OCI-LY7 (cell line): ENCODE measurements at regions not wholly inside any gene's neighbourhood (a gene's known extent, or its start where the extent isn't known, plus 50 kb on each side); places are given as distances from the start of the nearest gene placed in this dataset.

ENCODE experiments used
- BruUV-seq: library from RNA; stranded (reverse); fragments of 400-500 nt; replicated peaks from 2 replicates; lab custom pipeline; 2021; lab: Mats Ljungman, UMichigan
- CTCF ChIA-PET: fragments of 300-600 bp; sonication (Branson Sonifier 250); formaldehyde crosslinking; loops from one replicate; lab custom pipeline; 2022; ENCODE audit warnings: antibody characterized with exemption; ENCODE audit not compliant: unreplicated experiment; lab: Charles Lee
- POLR2A ChIA-PET: fragments of 300-600 bp; sonication (Branson Sonifier 250); formaldehyde crosslinking; loops from one replicate; lab custom pipeline; 2022; ENCODE audit warnings: antibody characterized with exemption; lab: Charles Lee
- DNase-seq: peaks from one replicate; pipeline ENCODE4 v3.0.0-alpha.2; 2015; ENCODE audit warnings: low spot score
- H2AFZ ChIP-seq: fragments of 200-600 bp; sonication (generic), shearing (Covaris generic); 2 replicates; pipeline ENCODE4 v1.6.1; 2014; ENCODE audit warnings: mild to moderate bottlenecking, antibody characterized with exemption, low read length, moderate library complexity
- H3K27ac ChIP-seq: fragments of 200-600 bp; sonication (generic); 2 replicates; pipeline ENCODE4 v1.5.1; 2014; ENCODE audit warnings: mixed run types, low read depth, mild to moderate bottlenecking, moderate library complexity, low read length, inconsistent platforms; ENCODE audit not compliant: poor library complexity, severe bottlenecking
- H3K36me3 ChIP-seq: fragments of 200-600 bp; sonication (generic); 2 replicates; pipeline ENCODE4 v1.6.1; 2014; ENCODE audit warnings: mild to moderate bottlenecking, antibody characterized with exemption, low read length, moderate library complexity, mixed read lengths; ENCODE audit not compliant: insufficient read depth
- H3K4me1 ChIP-seq: fragments of 200-600 bp; sonication (generic); 2 replicates; pipeline ENCODE4 v1.5.1; 2014; ENCODE audit warnings: mild to moderate bottlenecking, low read length; ENCODE audit not compliant: insufficient read depth, poor library complexity, severe bottlenecking
- H3K4me2 ChIP-seq: fragments of 200-600 bp; sonication (generic); 2 replicates; pipeline ENCODE4 v1.6.1; 2014; ENCODE audit warnings: mild to moderate bottlenecking, low read length
- H3K4me3 ChIP-seq: fragments of 200-600 bp; sonication (generic); 2 replicates; pipeline ENCODE4 v1.5.1; 2014; ENCODE audit warnings: mild to moderate bottlenecking, low read depth, low read length; ENCODE audit not compliant: poor library complexity, severe bottlenecking
- H3K79me2 ChIP-seq: fragments of 200-600 bp; sonication (generic); 2 replicates; pipeline ENCODE4 v1.6.1; 2016; ENCODE audit warnings: low read depth, mild to moderate bottlenecking, low read length, moderate library complexity, mixed read lengths; ENCODE audit not compliant: insufficient read depth
- H3K9me2 ChIP-seq: fragments of 200-600 bp; sonication (generic); 2 replicates; pipeline ENCODE4 v1.6.1; 2016; ENCODE audit warnings: mild to moderate bottlenecking, low read length, mixed read lengths; ENCODE audit not compliant: insufficient read depth
- H3K9me3 ChIP-seq: fragments of 200-600 bp; sonication (generic); 2 replicates; pipeline ENCODE4 v1.6.1; 2014; ENCODE audit warnings: mild to moderate bottlenecking, mixed run types, low read length, mixed read lengths
- H4K20me1 ChIP-seq: fragments of 200-600 bp; sonication (generic); 2 replicates; pipeline ENCODE4 v1.6.1; 2014; ENCODE audit warnings: mild to moderate bottlenecking, antibody characterized with exemption, low read length, moderate library complexity, mixed read lengths; ENCODE audit not compliant: insufficient read depth
- CTCF ChIP-seq: fragments of 200-600 bp; sonication (generic); conservative IDR thresholded peaks from 2 replicates; pipeline ENCODE4 v1.5.1; 2014; ENCODE audit warnings: mild to moderate bottlenecking, antibody characterized with exemption, low read length, moderate library complexity, mixed read lengths
- EZH2phosphoT487 ChIP-seq: fragments of 200-600 bp; sonication (generic); IDR thresholded peaks from 2 replicates; pipeline ENCODE4 v1.6.1; 2018; ENCODE audit warnings: low read depth, borderline replicate concordance, mild to moderate bottlenecking, mixed run types, antibody characterized with exemption, low read length, moderate library complexity, mixed read lengths
- intact Hi-C: fragments of 100-400 bp; cut with micrococcal nuclease; formaldehyde crosslinking; loops from one replicate; pipeline ENCODE4 v1.10.0; 2022; ENCODE audit not compliant: unreplicated experiment

GRCh38 chr9:95791695-95792094 lies 83.8 kb upstream of the ERCC6L2 start:
- no peaks in the 10 kb centered on the region for H3K9me2 ChIP-seq
- ChIA-PET CTCF (no interaction called here), POLR2A (no interaction called here)

GRCh38 chr9:95791286-95791685 lies 84.2 kb upstream of the ERCC6L2 start:
- ChIA-PET CTCF (no interaction called here), POLR2A (no interaction called here)
- BruUV-seq, result no TSS peak
- no peak for DNase-seq
- TF ChIP-seq EZH2phosphoT487 (no peak), CTCF (no peak)
- no peaks in the 10 kb centered on the region for H3K36me3 ChIP-seq
- no peaks in the 10 kb centered on the region for H3K9me3 ChIP-seq
- H3K4me2 ChIP-seq, result no peak overlapping the region
- no peaks in the 10 kb centered on the region for H3K4me1 ChIP-seq
- H3K27ac ChIP-seq, result no peak overlapping the region
- no peak overlapping the region for H3K4me3 ChIP-seq
- H2AFZ ChIP-seq, result no peak overlapping the region
- H3K79me2 ChIP-seq, result no peaks in the 10 kb centered on the region
- intact Hi-C loops, result no loop called here
- H4K20me1 ChIP-seq, result no peaks in the 10 kb centered on the region
- H3K9me2 ChIP-seq, result no peaks in the 10 kb centered on the region

More at GRCh38 chr9:95791695-95792094, 83.8 kb upstream of the ERCC6L2 start:
- no peak overlapping the region for H2AFZ ChIP-seq
- no peak overlapping the region for H3K27ac ChIP-seq
- H3K79me2 ChIP-seq, result no peaks in the 10 kb centered on the region
- no peak overlapping the region for H3K4me3 ChIP-seq
- intact Hi-C loops, result no loop called here
- H3K4me2 ChIP-seq, result no peak overlapping the region
- no peaks in the 10 kb centered on the region for H3K9me3 ChIP-seq
- no peak for TF ChIP-seq EZH2phosphoT487
- no peak for TF ChIP-seq CTCF
- DNase-seq, result no peak
- no peaks in the 10 kb centered on the region for H3K36me3 ChIP-seq
- no TSS peak for BruUV-seq
- H3K4me1 ChIP-seq, result no peaks in the 10 kb centered on the region
- no peaks in the 10 kb centered on the region for H4K20me1 ChIP-seq

- Histone ChIP-seq H3K4me3 (no peak overlapping the region), H3K9me3 (no peaks in the 10 kb centered on the region), H3K79me2 (no peaks in the 10 kb centered on the region), H2AFZ (no peak overlapping the region), H3K4me1 (no peaks in the 10 kb centered on the region), H3K9me2 (no peaks in the 10 kb centered on the region), H3K4me2 (no peak overlapping the region), H4K20me1 (no peaks in the 10 kb centered on the region), H3K36me3 (no peaks in the 10 kb centered on the region), H3K27ac (no peak overlapping the region)
- POLR2A ChIA-PET, result interaction anchor here (1.3 kb wide), 1 partner anchor 13 kb away, joined by 3 read pairs; no protein-coding TSS in a partner anchor
- no peak for DNase-seq
- TF ChIP-seq EZH2phosphoT487 (no peak), CTCF (no peak)
- BruUV-seq, result no TSS peak
- CTCF ChIA-PET, result no interaction called here
- intact Hi-C loops, result no loop called here
These were observed 86.9 kb upstream of the ERCC6L2 start for GRCh38 chr9:95788521-95788991.
